Islet precursor cell (in vitro differentiated cells): ENCODE measurements at regions not wholly inside any gene's neighbourhood (a gene's known extent, or its start where the extent isn't known, plus 50 kb on each side); places are given as distances from the start of the nearest gene placed in this dataset.
"Not testable (repeated sequence)": the region's sequence is repeated elsewhere in the genome, so short reads cannot be mapped to it uniquely, and the experiment has no call there.

Source experiments
- DNase-seq: peaks from one replicate; pipeline ENCODE4 v3.0.0-alpha.2; 2018

DNA sequence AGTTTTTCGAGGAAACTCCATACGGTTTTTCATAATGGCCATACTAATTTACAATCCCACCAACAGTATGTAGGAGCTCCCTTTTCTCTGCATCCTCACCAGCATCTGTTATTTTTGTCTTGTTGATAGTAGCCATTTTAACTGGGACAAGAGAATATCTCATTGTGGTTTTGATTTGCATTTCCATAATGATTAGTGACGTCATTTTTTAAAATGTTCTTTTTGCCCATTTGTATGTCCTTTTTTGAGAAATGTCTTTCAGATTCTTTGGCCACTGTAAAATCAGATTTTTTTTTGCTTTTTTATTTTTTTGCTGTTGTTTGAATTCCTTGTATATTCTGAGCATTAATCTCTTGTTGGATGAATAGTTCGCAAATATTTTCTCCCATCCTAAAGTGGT lies 243.9 kb downstream of the TRIML1 start:
- DNase-seq: no peak

DNA sequence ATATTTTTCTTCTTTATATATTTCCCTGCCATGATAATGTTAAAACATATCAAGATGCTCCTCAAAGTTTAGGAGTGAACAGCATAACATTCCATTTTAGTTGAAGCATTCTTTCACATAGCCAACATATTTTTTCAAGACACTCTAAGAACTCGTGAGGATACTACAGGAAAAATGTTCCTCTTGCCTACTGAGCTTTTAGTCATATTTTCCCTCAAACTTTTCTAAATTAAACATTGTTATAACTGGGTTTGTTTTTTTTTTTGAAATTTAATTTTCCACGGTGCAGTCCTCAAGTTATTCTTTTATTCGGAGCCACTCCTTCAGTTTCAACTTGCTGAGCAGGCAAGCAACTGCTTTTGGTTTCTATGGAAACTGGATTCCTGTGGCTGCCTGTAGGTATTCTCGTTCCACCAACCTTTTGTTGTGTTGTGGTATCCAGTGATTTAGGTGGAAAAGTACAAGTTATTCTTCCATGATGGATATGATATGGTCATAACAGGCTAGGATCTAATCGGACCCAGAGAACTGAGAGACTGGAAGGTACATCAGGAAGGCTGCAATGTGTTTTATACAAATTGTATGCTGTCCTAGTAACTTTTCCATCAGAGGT lies 248.0 kb downstream of the TRIML1 start:
- peak; percentile 70 for DNase-seq

DNA sequence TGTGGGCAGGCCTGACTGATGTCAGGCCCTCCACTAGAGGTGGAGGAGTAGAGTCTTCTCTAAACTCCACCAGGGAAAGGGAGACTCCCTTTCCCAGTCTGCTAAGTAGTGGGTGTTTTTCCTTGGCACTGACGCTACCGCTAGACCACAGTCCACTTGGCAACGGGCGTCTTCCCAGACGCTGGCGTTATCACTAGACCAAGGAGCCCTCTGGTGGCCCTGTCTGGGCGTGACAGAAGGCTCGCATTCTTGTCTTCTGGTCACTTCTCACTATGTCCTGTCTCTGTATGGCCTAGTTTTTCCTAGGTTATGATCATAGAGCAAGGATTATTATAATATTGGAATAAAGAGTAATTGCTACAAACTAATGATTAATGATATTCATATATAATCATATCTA lies 252.1 kb downstream of the TRIML1 start:
- not testable (repeated sequence) for DNase-seq

- DNase-seq: no peak
Observed at GRCh38 chr4:188396037-188396436, 256.8 kb downstream of the TRIML1 start.

DNA sequence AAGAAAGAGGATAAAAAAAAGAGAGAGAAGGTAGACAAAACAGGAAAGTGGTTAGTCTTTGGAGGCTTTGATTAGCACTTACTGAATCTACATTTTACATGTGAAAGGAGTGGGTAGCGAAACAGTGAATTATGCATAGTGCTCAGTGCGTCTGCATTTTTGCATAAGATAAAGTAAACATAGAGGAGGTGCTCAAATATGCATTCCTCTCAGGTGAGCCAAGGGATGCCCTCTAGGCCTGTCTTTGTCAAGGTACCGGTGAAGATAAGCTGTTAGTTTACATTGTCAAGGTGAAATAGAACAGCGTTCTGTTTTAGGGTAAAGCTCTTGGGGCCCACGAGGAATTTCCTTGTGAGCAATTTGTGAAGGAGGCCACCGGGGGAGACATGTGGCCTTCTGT lies 260.6 kb downstream of the TRIML1 start:
- peak; percentile 77 for DNase-seq

DNA sequence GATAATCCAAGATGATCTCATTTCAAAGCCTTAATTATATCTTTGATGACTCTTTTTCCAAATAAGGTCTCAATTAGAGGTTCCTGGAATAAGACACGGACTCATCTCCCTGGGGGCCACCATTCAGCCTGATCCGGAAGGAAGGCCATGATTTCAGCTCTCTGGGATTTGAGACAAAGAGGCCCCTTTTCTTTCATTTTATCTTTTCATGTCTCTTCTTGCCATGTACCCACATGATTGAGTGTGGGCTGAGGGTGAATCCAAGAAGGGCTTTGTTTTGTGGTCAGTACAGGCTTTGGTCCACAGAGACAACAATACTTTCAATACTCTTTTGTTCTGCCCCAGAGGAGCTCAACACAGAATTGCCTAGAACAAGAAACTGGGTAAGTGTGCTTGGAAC lies 261.2 kb downstream of the TRIML1 start:
- DNase-seq: no peak

- DNase-seq: no peak
Observed at GRCh38 chr4:188403272-188403671, 264.0 kb downstream of the TRIML1 start.

DNA sequence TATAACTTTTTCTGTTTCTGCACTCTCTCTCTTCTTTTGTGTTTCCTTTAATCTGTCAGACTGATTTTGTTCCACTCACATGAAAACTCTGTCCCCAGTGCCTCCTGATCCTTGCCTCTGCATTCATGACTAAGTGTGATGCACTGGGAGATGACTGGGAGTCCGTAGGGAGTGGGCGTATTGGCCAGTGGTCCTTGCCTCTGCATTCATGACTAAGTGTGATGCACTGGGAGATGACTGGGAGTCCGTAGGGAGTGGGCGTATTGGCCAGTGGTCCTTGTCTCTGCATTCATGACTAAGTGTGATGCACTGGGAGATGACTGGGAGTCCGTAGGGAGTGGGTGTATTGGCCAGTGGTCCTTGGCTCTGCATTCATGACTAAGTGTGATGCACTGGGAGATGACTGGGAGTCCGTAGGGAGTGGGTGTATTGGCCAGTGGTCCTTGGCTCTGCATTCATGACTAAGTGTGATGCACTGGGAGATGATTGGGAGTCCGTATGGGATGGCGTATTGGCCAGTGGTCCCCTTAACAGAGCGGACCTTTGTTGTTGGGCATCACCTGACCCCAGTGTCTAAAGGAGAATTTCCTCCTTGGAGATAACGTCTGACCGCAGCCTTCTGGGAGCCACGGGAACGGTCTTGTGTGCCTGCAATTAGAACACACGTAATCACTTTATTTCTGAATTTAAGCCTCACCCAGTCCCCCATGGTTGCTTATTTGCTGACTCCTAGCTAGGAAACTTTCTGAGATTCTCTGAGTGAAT lies 266.0 kb downstream of the TRIML1 start:
- not testable (repeated sequence) for DNase-seq

- DNase-seq: no peak
Observed at GRCh38 chr4:188408244-188409030, 269.2 kb downstream of the TRIML1 start.

DNA sequence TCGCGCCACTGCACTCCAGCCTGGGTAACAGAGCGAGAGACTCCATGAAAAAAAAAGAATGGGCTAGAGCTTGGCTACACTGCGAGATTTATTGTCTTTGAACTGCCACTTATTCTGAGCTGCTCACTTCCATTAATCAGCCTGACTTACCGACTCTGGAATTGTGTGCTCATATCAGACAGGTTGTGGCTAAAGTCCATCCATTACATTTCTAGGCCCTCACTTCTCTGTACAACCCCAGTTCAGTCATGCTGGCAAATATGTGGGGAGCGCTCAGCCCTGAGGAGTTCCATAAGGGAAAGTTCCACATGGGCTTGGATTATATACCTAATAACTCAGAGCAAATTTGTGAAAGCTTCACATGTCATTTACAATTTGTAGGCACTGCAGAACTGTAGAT lies 270.6 kb downstream of the TRIML1 start:
- DNase-seq: no peak

DNA sequence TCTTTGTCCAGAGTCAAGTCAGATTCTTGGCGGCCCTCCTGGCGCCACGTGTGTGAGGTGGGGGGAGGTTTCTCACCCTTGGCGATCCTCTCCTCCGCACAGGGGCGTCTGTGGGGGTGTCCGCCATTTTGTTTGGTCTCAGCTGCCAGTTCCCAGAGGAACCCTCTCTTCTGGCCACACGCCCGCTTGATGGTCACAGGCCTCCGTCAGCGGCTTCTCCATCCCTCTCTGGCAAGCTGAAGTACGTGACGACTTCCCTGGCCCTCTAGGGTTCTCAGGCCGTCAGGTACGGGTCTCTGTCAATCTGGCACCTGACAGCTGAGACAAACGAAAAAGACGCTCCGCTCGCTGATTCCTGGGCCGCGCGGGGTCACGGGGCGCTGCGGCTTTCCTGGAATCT lies 272.6 kb downstream of the TRIML1 start:
- no peak for DNase-seq

GRCh38 chr4:188412499-188412898 lies 273.3 kb downstream of the TRIML1 start:
- no peak for DNase-seq

GRCh38 chr4:188414441-188414840 lies 275.2 kb downstream of the TRIML1 start:
- DNase-seq: no peak

DNA sequence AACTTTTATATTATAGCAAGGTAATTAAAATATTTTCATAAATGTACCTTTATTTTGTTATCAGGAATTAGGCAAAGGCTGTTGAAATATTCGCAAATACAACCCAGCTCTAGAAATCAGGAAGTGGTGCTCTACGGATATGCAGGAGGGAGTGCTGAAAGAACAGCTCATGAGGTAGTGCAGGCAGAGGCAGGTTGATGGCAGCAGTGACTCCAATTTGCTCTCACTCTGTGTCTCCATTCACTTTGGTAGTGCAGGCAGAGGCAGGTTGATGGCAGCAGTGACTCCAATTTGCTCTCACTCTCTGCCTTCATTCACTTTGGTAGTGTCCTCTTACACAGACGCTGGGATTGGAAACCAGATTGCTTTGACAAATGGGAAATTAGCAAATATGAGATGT lies 277.9 kb downstream of the TRIML1 start:
- DNase-seq: no peak

GRCh38 chr4:188423039-188423438 lies 283.8 kb downstream of the TRIML1 start:
- DNase-seq: no peak

- DNase-seq: no peak
Observed at GRCh38 chr4:188428935-188429334, 289.7 kb downstream of the TRIML1 start.

DNA sequence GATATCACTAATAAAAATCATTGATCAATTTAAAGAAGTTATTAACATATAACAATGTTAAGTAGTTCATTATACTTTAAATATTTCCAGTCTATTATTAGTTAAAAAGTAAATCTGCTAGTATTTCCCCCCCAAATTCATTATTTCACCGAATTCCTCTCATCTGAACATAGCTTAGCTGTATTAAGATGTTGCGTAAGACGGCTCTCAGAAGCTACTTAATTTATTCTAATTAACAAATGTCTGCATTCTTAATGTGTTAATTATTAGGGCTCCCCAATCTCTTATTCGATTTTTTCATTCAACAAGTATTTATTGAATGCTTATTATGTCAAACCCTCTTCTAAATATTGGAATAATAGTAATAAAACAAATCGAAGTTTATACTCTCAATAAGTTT lies 290.7 kb downstream of the TRIML1 start:
- no peak for DNase-seq

DNA sequence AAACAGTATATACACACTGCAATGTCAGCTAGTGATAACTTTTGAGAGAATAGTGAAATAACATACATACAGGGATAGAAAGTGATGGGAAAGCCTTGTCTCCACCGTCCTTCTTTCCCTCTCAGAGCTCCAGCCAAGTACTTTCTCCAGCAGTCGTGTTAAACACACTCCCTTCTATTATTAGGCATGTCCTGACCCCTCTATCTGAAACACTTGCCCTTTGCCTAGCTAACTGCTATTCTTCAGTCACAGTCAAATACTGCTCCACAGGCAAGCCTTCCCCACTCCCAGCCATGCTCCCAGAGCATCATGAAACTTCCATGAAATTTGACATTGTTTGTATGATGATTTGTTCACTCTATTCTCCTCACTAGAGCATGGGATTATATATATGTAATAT lies 291.1 kb downstream of the TRIML1 start:
- no peak for DNase-seq

- DNase-seq: no peak
Observed at GRCh38 chr4:188432328-188432727, 293.1 kb downstream of the TRIML1 start.

GRCh38 chr4:188433741-188434315 lies 294.6 kb downstream of the TRIML1 start:
- DNase-seq: no peak

GRCh38 chr4:188434643-188435042 lies 295.4 kb downstream of the TRIML1 start:
- no peak for DNase-seq

DNA sequence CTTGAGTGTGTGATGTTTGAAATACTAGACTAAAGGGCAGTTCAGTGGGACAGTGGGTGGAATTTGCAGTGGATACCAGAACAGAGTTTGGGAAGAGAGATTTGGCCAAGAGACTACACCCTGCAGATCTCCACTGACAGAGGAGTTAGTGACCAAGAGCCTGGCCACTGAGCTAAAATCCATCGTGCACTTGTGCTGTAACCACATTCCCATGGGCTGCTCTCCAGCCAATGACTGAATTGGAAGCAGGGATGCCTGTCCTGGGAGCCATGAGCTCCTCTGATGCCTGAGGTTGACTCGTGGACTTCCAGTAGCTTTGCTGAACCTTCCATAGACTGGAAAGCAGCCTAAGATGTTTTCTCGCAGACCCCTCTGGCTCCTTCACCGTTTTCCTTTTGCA lies 296.1 kb downstream of the TRIML1 start:
- DNase-seq: no peak

DNA sequence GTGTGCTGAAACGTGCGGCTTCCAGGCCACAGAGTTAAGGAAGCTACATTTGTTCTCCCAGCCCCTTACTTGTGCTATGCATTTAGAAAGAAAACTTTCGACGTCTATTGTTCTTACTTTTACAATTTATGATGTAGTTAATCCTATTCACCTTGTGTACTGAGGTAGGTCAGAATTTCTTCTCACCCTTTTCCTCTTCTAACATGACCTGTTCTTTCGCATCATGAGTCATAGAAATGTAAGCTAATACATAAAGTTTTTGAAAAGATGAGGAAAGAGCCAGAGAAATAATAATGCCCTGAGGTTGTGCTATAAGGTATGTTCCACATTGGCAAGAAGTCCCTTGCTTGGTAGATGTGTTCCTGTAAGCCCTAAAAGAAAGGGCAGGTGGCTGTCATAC lies 298.3 kb downstream of the TRIML1 start:
- DNase-seq: no peak

DNA sequence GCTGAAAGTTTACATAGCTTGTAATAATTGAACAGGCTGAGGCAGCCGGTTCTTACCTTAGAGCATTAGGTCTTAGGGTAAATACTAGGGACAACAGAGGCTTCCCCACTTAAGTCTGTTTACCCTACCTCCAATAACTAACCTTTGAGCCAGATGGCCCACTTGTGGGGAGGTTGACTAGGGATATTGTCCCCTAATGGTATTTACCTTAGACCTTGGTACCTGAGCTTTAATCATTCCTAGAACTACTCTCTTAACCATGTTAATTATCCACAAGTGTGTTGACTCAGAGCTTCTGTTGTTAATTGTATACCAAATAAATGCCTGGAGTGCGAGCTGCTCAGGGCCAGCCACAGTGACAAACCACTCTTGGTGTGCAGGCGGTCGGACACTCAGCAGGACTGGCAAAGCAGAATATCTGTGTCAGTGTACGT lies 299.2 kb downstream of the TRIML1 start:
- DNase-seq: not testable (repeated sequence)
